ENCODE measurements at regions not wholly inside any gene's neighbourhood (a gene's known extent, or its start where the extent isn't known, plus 50 kb on each side); places are given as distances from the start of the nearest gene placed in this dataset.
"Not testable (repeated sequence)": the region's sequence is repeated elsewhere in the genome, so short reads cannot be mapped to it uniquely, and the experiment has no call there.

GRCh38 chr13:79185580-79185979 is 220.5 kb downstream of the RBM26 start:
- no peak for DNase-seq
- H3K9me3 ChIP-seq = no peaks in the 10 kb centered on the region
- intact Hi-C loops (cut with DNase I; ENCODE audit: low total_unique reads) = no loop called here
- no peaks in the 10 kb centered on the region for H3K27me3 ChIP-seq
- H3K4me1 ChIP-seq = no peaks in the 10 kb centered on the region
- H3K4me3 ChIP-seq = no peak overlapping the region
- TF ChIP-seq CTCF (IDR thresholded peaks at IDR 0.05) (no peak), POLR2A (IDR thresholded peaks at IDR 0.05) (no peak)
- no peak overlapping the region for H3K27ac ChIP-seq
- WGBS, 2 donors = 86 to 94% methylated on average over 3 of the region's 3 CpGs
- no peaks in the 10 kb centered on the region for H3K36me3 ChIP-seq (ENCODE audit: low read depth, missing control alignments)

- Histone ChIP-seq H3K9me3 (no peaks in the 10 kb centered on the region), H3K4me3 (no peak overlapping the region), H3K36me3 (ENCODE audit: low read depth, missing control alignments) (no peaks in the 10 kb centered on the region), H3K4me1 (no peaks in the 10 kb centered on the region), H3K27ac (no peak overlapping the region), H3K27me3 (no peaks in the 10 kb centered on the region)
- WGBS, 2 donors = 95 to 96% methylated on average over 2 of the region's 2 CpGs
- intact Hi-C loops (cut with DNase I; ENCODE audit: low total_unique reads) = no loop called here
- DNase-seq = no peak
- no peak for TF ChIP-seq CTCF (IDR thresholded peaks at IDR 0.05)
- TF ChIP-seq POLR2A (IDR thresholded peaks at IDR 0.05) = no peak
Measured at GRCh38 chr13:79183231-79183630, 222.8 kb downstream of the RBM26 start.

- H3K36me3 ChIP-seq (ENCODE audit: low read depth, missing control alignments); H3K27me3 ChIP-seq; H3K9me3 ChIP-seq; H3K27ac ChIP-seq; H3K4me3 ChIP-seq; H3K4me1 ChIP-seq; intact Hi-C loops (cut with DNase I; ENCODE audit: low total_unique reads); DNase-seq: not testable (repeated sequence)
Measured at GRCh38 chr13:79173691-79174090, 232.4 kb downstream of the RBM26 start.

- DNase-seq; H3K9me3 ChIP-seq; H3K36me3 ChIP-seq (ENCODE audit: low read depth, missing control alignments); H3K27me3 ChIP-seq; intact Hi-C loops (cut with DNase I; ENCODE audit: low total_unique reads); H3K4me3 ChIP-seq; H3K4me1 ChIP-seq; H3K27ac ChIP-seq: not testable (repeated sequence)
Measured at GRCh38 chr13:79172924-79173323, 233.1 kb downstream of the RBM26 start.

GRCh38 chr13:79171141-79172061 is 234.7 kb downstream of the RBM26 start:
- H3K36me3 ChIP-seq (ENCODE audit: low read depth, missing control alignments) = no peaks in the 10 kb centered on the region
- intact Hi-C loops (cut with DNase I; ENCODE audit: low total_unique reads) = no loop called here
- 29 to 44% methylated on average over 6 of the region's 6 CpGs for WGBS, 2 donors
- H3K4me1 ChIP-seq = no peaks in the 10 kb centered on the region
- no peak overlapping the region for H3K27ac ChIP-seq
- H3K9me3 ChIP-seq = no peaks in the 10 kb centered on the region
- no peak for TF ChIP-seq CTCF (IDR thresholded peaks at IDR 0.05)
- no peak for TF ChIP-seq POLR2A (IDR thresholded peaks at IDR 0.05)
- no peak for DNase-seq
- H3K27me3 ChIP-seq = no peaks in the 10 kb centered on the region
- no peak overlapping the region for H3K4me3 ChIP-seq

- no peaks in the 10 kb centered on the region for H3K4me1 ChIP-seq
- no peaks in the 10 kb centered on the region for H3K36me3 ChIP-seq (ENCODE audit: low read depth, missing control alignments)
- no peaks in the 10 kb centered on the region for H3K27me3 ChIP-seq
- intact Hi-C loops (cut with DNase I; ENCODE audit: low total_unique reads) = no loop called here
- no peaks in the 10 kb centered on the region for H3K9me3 ChIP-seq
- no peak overlapping the region for H3K27ac ChIP-seq
- H3K4me3 ChIP-seq = no peak overlapping the region
- DNase-seq = no peak
- TF ChIP-seq POLR2A (IDR thresholded peaks at IDR 0.05) (no peak), CTCF (IDR thresholded peaks at IDR 0.05) (no peak)
Measured at GRCh38 chr13:79160818-79161217, 245.2 kb downstream of the RBM26 start.
